ENCODE measurements at regions not wholly inside any gene's neighbourhood (a gene's known extent, or its start where the extent isn't known, plus 50 kb on each side); places are given as distances from the start of the nearest gene placed in this dataset.

GRCh38 chr6:150738092-150738629, 127.3 kb upstream of the MTHFD1L start:
- no peak for TF ChIP-seq YY1 (IDR thresholded peaks at IDR 0.05; ENCODE audit: insufficient read depth, insufficient read length)
- no peak for TF ChIP-seq ZNF274 (IDR thresholded peaks at IDR 0.05; ENCODE audit: low read depth, low read length)
